ENCODE measurements at regions not wholly inside any gene's neighbourhood (a gene's known extent, or its start where the extent isn't known, plus 50 kb on each side); places are given as distances from the start of the nearest gene placed in this dataset.

DNA sequence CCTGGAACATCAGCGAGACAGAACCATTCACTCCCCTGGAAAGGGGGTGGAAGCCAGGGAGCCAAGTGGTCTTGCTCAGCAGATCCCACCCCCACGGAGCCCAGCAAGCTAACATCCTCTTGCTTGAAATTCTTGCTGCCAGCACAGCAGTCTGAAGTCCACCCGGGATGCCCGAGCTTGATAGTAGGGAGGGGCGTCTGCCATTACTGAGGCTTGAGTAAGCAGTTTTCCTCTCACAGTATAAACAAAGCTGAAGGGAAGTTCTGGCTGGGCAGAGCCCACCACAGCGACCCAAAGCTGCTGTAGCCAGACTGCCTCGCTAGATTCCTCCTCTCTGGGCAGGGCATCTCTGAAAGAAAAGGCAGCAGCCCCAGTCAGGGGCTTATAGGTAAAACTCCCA, 764.8 kb upstream of the LUZP2 start:
- Histone ChIP-seq H3K9ac (ENCODE audit: insufficient read depth, low read length) (no peak overlapping the region), H3K27me3 (ENCODE audit: control insufficient read depth, insufficient read depth, low read length) (no peaks in the 10 kb centered on the region), H3K79me2 (ENCODE audit: control insufficient read depth, insufficient read depth, low read length) (no peaks in the 10 kb centered on the region), H3K27ac (ENCODE audit: insufficient read depth, low read length) (no peak overlapping the region), H3K4me1 (ENCODE audit: control insufficient read depth, extremely low read depth, insufficient read depth, low read length) (no peaks in the 10 kb centered on the region), H4K20me1 (ENCODE audit: control insufficient read depth, extremely low read depth, insufficient read depth, low read length) (no peaks in the 10 kb centered on the region), H3K9me3 (ENCODE audit: control insufficient read depth, insufficient read depth, low read depth, low read length) (no peaks in the 10 kb centered on the region), H2AFZ (ENCODE audit: low read length) (peak overlapping the region; percentile 20), H3K36me3 (ENCODE audit: control insufficient read depth, insufficient read depth, low read length) (no peaks in the 10 kb centered on the region), H3K4me2 (ENCODE audit: extremely low read depth, insufficient read depth, low read length) (no peak overlapping the region), H3K4me3 (replicated peaks in 1 of 4; ENCODE audit: control extremely low read depth in 1 of 4, insufficient read depth in 1 of 4, low read depth in 3 of 4, low read length in 4 of 4) (no peak overlapping the region)
- DNase-seq (ENCODE audit: low read depth in 2 of 2) = peak; percentile 36 to 71
- TF ChIP-seq CTCF (conservative IDR thresholded peaks at IDR 0.05 in 1 of 2, IDR thresholded peaks at IDR 0.05 in 1 of 2; ENCODE audit: low read depth in 1 of 2, low read length in 2 of 2) (no peak), EZH2 (IDR thresholded peaks at IDR 0.05; ENCODE audit: low read length, missing control alignments) (no peak)

GRCh38 chr11:23746896-23747295, 750.0 kb upstream of the LUZP2 start:
- no peaks in the 10 kb centered on the region for H3K27me3 ChIP-seq (ENCODE audit: control insufficient read depth, insufficient read depth, low read length)
- H3K4me2 ChIP-seq (ENCODE audit: extremely low read depth, insufficient read depth, low read length) = no peak overlapping the region
- H3K27ac ChIP-seq (ENCODE audit: insufficient read depth, low read length) = no peak overlapping the region
- no peak for TF ChIP-seq CTCF (conservative IDR thresholded peaks at IDR 0.05 in 1 of 2, IDR thresholded peaks at IDR 0.05 in 1 of 2; ENCODE audit: low read depth in 1 of 2, low read length in 2 of 2)
- TF ChIP-seq EZH2 (IDR thresholded peaks at IDR 0.05; ENCODE audit: low read length, missing control alignments) = no peak
- H3K9me3 ChIP-seq (ENCODE audit: control insufficient read depth, insufficient read depth, low read depth, low read length) = no peaks in the 10 kb centered on the region
- no peaks in the 10 kb centered on the region for H3K79me2 ChIP-seq (ENCODE audit: control insufficient read depth, insufficient read depth, low read length)
- no peak for DNase-seq (ENCODE audit: low read depth in 2 of 2)
- no peak overlapping the region for H2AFZ ChIP-seq (ENCODE audit: low read length)
- H3K4me1 ChIP-seq (ENCODE audit: control insufficient read depth, extremely low read depth, insufficient read depth, low read length) = no peaks in the 10 kb centered on the region
- H3K9ac ChIP-seq (ENCODE audit: insufficient read depth, low read length) = no peak overlapping the region
- no peaks in the 10 kb centered on the region for H3K36me3 ChIP-seq (ENCODE audit: control insufficient read depth, insufficient read depth, low read length)
- no peak overlapping the region for H3K4me3 ChIP-seq (replicated peaks in 1 of 4; ENCODE audit: control extremely low read depth in 1 of 4, insufficient read depth in 1 of 4, low read depth in 3 of 4, low read length in 4 of 4)
- H4K20me1 ChIP-seq (ENCODE audit: control insufficient read depth, extremely low read depth, insufficient read depth, low read length) = no peaks in the 10 kb centered on the region

DNA sequence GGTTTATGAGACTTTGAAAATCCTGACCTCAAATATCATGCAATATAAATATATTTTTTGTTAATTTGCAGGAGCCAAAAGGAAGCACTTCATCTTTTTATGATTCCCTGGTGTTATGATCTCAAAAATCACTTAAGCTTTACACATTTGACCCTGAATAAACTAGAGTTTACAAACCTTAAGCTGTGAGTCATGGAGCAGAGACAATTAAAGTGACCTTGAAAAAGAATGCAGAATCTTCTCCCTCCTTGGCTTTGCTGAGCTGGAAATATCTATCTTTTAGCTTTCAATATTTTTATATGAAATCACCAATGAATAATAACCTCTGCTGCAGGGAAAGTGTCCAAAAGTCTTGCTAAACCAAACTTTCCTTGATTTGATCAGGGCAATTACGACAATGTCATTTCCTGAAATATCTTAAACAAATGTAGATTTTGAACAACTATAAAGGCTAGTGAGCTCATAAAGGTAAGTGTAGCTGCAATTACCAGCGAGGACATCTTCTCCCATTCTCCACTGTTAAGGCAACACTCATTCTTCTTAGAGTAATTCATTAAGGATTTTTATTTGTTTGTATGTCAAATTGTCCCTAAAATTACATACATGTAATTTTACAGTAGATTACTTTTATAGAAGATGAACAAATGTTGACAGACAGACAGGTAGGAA, 747.0 kb upstream of the LUZP2 start:
- Histone ChIP-seq H3K4me1 (ENCODE audit: control insufficient read depth, extremely low read depth, insufficient read depth, low read length) (no peaks in the 10 kb centered on the region), H3K4me2 (ENCODE audit: extremely low read depth, insufficient read depth, low read length) (no peak overlapping the region), H4K20me1 (ENCODE audit: control insufficient read depth, extremely low read depth, insufficient read depth, low read length) (no peaks in the 10 kb centered on the region), H3K4me3 (replicated peaks in 1 of 4; ENCODE audit: control extremely low read depth in 1 of 4, insufficient read depth in 1 of 4, low read depth in 3 of 4, low read length in 4 of 4) (no peak overlapping the region), H3K9ac (ENCODE audit: insufficient read depth, low read length) (no peak overlapping the region), H3K36me3 (ENCODE audit: control insufficient read depth, insufficient read depth, low read length) (no peaks in the 10 kb centered on the region), H3K9me3 (ENCODE audit: control insufficient read depth, insufficient read depth, low read depth, low read length) (no peaks in the 10 kb centered on the region), H3K27ac (ENCODE audit: insufficient read depth, low read length) (no peak overlapping the region), H3K27me3 (ENCODE audit: control insufficient read depth, insufficient read depth, low read length) (no peaks in the 10 kb centered on the region), H2AFZ (ENCODE audit: low read length) (no peak overlapping the region), H3K79me2 (ENCODE audit: control insufficient read depth, insufficient read depth, low read length) (no peaks in the 10 kb centered on the region)
- no peak for DNase-seq (ENCODE audit: low read depth in 2 of 2)
- no peak for TF ChIP-seq CTCF (conservative IDR thresholded peaks at IDR 0.05 in 1 of 2, IDR thresholded peaks at IDR 0.05 in 1 of 2; ENCODE audit: low read depth in 1 of 2, low read length in 2 of 2)
- TF ChIP-seq EZH2 (IDR thresholded peaks at IDR 0.05; ENCODE audit: low read length, missing control alignments) = no peak
